ENCODE measurements at regions not wholly inside any gene's neighbourhood (a gene's known extent, or its start where the extent isn't known, plus 50 kb on each side); places are given as distances from the start of the nearest gene placed in this dataset.

- H3K4me2 ChIP-seq (ENCODE audit: low read length) = no peak overlapping the region
- H3K9me3 ChIP-seq (ENCODE audit: control insufficient read depth, low read length) = no peaks in the 10 kb centered on the region
- H3K4me1 ChIP-seq = no peaks in the 10 kb centered on the region
- H3K4me3 ChIP-seq (ENCODE audit: low read depth, low read length) = no peak overlapping the region
- no peak overlapping the region for H3K9ac ChIP-seq
- no peak overlapping the region for H2AFZ ChIP-seq
- H3K27ac ChIP-seq = no peak overlapping the region
- H3K79me2 ChIP-seq = no peaks in the 10 kb centered on the region
- no peaks in the 10 kb centered on the region for H3K27me3 ChIP-seq (ENCODE audit: control insufficient read depth, insufficient read depth, low read length)
- no peaks in the 10 kb centered on the region for H3K36me3 ChIP-seq (ENCODE audit: control insufficient read depth, insufficient read depth, low read length)
- no peak for TF ChIP-seq CTCF (IDR thresholded peaks at IDR 0.05)
Measured at GRCh38 chr2:56502616-56503015, 318.8 kb downstream of the CCDC85A start.

DNA sequence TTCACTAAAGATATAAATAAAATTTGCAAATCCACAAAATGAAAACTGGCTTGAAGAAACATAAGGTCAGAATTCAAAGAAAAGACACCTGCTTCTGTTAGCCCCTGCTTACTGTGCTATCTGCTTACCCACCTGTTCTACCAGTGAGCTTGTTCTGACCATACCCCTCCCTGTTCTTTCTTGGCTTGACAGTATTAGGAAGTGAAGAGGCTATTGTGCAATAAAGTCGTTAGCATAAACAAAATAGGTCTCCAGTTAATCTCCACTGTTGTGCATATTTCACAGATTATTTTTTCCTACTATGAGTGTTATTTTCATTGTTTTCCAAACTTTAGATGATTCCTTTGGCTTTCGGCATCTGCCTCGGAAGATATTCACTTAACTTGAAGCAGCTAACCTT is 322.1 kb downstream of the CCDC85A start:
- Histone ChIP-seq H3K4me1 (no peaks in the 10 kb centered on the region), H3K9me3 (ENCODE audit: control insufficient read depth, low read length) (no peaks in the 10 kb centered on the region), H3K79me2 (no peaks in the 10 kb centered on the region), H3K4me2 (ENCODE audit: low read length) (no peak overlapping the region), H3K4me3 (ENCODE audit: low read depth, low read length) (no peak overlapping the region), H3K36me3 (ENCODE audit: control insufficient read depth, insufficient read depth, low read length) (no peaks in the 10 kb centered on the region), H2AFZ (no peak overlapping the region), H3K27me3 (ENCODE audit: control insufficient read depth, insufficient read depth, low read length) (no peaks in the 10 kb centered on the region), H3K27ac (no peak overlapping the region), H3K9ac (no peak overlapping the region)
- TF ChIP-seq CTCF (IDR thresholded peaks at IDR 0.05) = no peak

- H3K27ac ChIP-seq = no peak overlapping the region
- no peak overlapping the region for H3K9ac ChIP-seq
- TF ChIP-seq CTCF (IDR thresholded peaks at IDR 0.05) = no peak
- no peak overlapping the region for H3K4me3 ChIP-seq (ENCODE audit: low read depth, low read length)
- H3K79me2 ChIP-seq = no peaks in the 10 kb centered on the region
- no peak overlapping the region for H3K4me2 ChIP-seq (ENCODE audit: low read length)
- H3K9me3 ChIP-seq (ENCODE audit: control insufficient read depth, low read length) = no peaks in the 10 kb centered on the region
- no peaks in the 10 kb centered on the region for H3K27me3 ChIP-seq (ENCODE audit: control insufficient read depth, insufficient read depth, low read length)
- no peaks in the 10 kb centered on the region for H3K4me1 ChIP-seq
- H3K36me3 ChIP-seq (ENCODE audit: control insufficient read depth, insufficient read depth, low read length) = no peaks in the 10 kb centered on the region
- H2AFZ ChIP-seq = no peak overlapping the region
Measured at GRCh38 chr2:56508662-56509061, 324.9 kb downstream of the CCDC85A start.

GRCh38 chr2:56510610-56511009 is 326.8 kb downstream of the CCDC85A start:
- Histone ChIP-seq H3K9ac (no peak overlapping the region), H3K27ac (no peak overlapping the region), H3K36me3 (ENCODE audit: control insufficient read depth, insufficient read depth, low read length) (no peaks in the 10 kb centered on the region), H3K79me2 (no peaks in the 10 kb centered on the region), H3K4me1 (no peaks in the 10 kb centered on the region), H3K27me3 (ENCODE audit: control insufficient read depth, insufficient read depth, low read length) (no peaks in the 10 kb centered on the region), H3K4me2 (ENCODE audit: low read length) (no peak overlapping the region), H3K9me3 (ENCODE audit: control insufficient read depth, low read length) (no peaks in the 10 kb centered on the region), H2AFZ (no peak overlapping the region), H3K4me3 (ENCODE audit: low read depth, low read length) (no peak overlapping the region)
- no peak for TF ChIP-seq CTCF (IDR thresholded peaks at IDR 0.05)

DNA sequence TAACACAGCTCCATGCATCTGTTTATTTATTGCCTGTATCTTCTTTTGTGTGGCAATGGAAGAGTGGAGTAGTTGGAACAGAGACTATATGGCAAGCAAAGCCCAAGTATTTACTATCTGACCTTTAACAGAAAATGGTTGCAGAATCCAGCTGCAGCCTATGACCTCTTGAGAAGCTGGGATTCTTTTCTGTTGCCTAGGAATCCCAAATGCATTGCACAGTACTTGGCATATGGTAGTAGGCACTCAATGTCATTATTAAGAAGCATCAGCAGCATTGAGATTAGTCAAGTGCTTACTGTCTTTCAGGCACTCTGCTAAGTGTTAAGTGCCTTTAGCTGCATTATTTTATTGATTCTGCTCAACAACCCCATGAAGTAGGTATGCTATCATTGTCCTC is 331.6 kb downstream of the CCDC85A start:
- no peak for TF ChIP-seq CTCF (IDR thresholded peaks at IDR 0.05)
- no peak overlapping the region for H3K27ac ChIP-seq
- H3K36me3 ChIP-seq (ENCODE audit: control insufficient read depth, insufficient read depth, low read length) = no peaks in the 10 kb centered on the region
- H3K4me3 ChIP-seq (ENCODE audit: low read depth, low read length) = no peak overlapping the region
- no peaks in the 10 kb centered on the region for H3K9me3 ChIP-seq (ENCODE audit: control insufficient read depth, low read length)
- no peak overlapping the region for H3K9ac ChIP-seq
- no peak overlapping the region for H2AFZ ChIP-seq
- no peak overlapping the region for H3K4me2 ChIP-seq (ENCODE audit: low read length)
- H3K79me2 ChIP-seq = no peaks in the 10 kb centered on the region
- H3K27me3 ChIP-seq (ENCODE audit: control insufficient read depth, insufficient read depth, low read length) = no peaks in the 10 kb centered on the region
- no peaks in the 10 kb centered on the region for H3K4me1 ChIP-seq

All from parathyroid adenoma (tissue), 2 donors.